NT2/D1 (cell line): ENCODE measurements at regions not wholly inside any gene's neighbourhood (a gene's known extent, or its start where the extent isn't known, plus 50 kb on each side); places are given as distances from the start of the nearest gene placed in this dataset.

Experiments
- DNase-seq: peaks from one replicate; pipeline ENCODE4 v3.0.0-alpha.2; 2011; ENCODE audit warnings: low read depth, low spot score
- H3K27me3 ChIP-seq: 2 replicates; pipeline ENCODE4 v1.6.0; 2011; ENCODE audit warnings: mild to moderate bottlenecking; ENCODE audit not compliant: insufficient read length, insufficient read depth
- H3K36me3 ChIP-seq: 2 replicates; pipeline ENCODE4 v1.6.1; 2011; ENCODE audit warnings: mild to moderate bottlenecking, low read length, mixed read lengths; ENCODE audit not compliant: insufficient read depth, insufficient read length
- H3K4me1 ChIP-seq: 2 replicates; pipeline ENCODE4 v1.5.1; 2011; ENCODE audit not compliant: insufficient read depth, insufficient read length
- H3K4me3 ChIP-seq: 2 replicates; pipeline ENCODE4 v1.5.1; 2011; ENCODE audit warnings: low read depth; ENCODE audit not compliant: insufficient read length
- H3K9ac ChIP-seq: 2 replicates; pipeline ENCODE4 v1.6.0; 2011; ENCODE audit warnings: low read depth; ENCODE audit not compliant: insufficient read length
- H3K9me3 ChIP-seq: 2 replicates; pipeline ENCODE4 v1.5.1; 2011; ENCODE audit warnings: mild to moderate bottlenecking, low read length; ENCODE audit not compliant: insufficient read depth
- SUZ12 ChIP-seq: IDR thresholded peaks from 2 replicates; pipeline ENCODE4 v1.6.1; 2011; ENCODE audit not compliant: insufficient read length, insufficient read depth; ENCODE audit errors: extremely low read depth
- YY1 ChIP-seq: IDR thresholded peaks from 2 replicates; pipeline ENCODE4 v1.6.1; 2011; ENCODE audit not compliant: insufficient read length, insufficient read depth
- ZNF274 ChIP-seq: IDR thresholded peaks from 2 replicates; pipeline ENCODE4 v1.6.1; 2011; ENCODE audit warnings: mild to moderate bottlenecking, low read depth, low read length

DNA sequence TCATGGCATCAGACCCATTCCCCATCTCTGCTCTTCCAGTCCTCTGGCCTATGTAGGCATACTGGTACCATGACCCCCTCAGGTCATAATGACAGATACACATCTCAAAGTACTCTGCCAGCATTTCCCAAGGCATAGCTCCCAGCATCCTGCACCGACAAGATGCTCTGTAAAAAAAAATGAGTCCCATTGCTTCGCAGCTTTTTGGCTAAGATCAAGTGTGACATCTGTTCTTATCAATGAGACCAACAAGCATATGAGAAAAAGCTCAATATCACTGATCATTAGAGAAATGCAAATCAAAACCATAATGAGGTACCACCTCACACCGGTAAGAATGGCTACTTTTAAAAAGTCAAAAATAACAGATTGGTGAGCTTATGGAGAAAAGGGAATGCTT, 463.9 kb upstream of the PROK2 start:
- DNase-seq, result no peak
- Histone ChIP-seq H3K9me3 (peaks cover 8% of the 10 kb centered on the region; the same call in 1 of the 2 replicates), H3K36me3 (no peaks in the 10 kb centered on the region), H3K27me3 (no peaks in the 10 kb centered on the region), H3K4me3 (no peak overlapping the region), H3K9ac (no peak overlapping the region), H3K4me1 (peaks cover 1% of the 10 kb centered on the region)
- TF ChIP-seq ZNF274 (no peak), SUZ12 (no peak), YY1 (no peak)

- DNase-seq, result no peak
- Histone ChIP-seq H3K4me1 (peaks cover 6% of the 10 kb centered on the region), H3K36me3 (no peaks in the 10 kb centered on the region), H3K4me3 (no peak overlapping the region), H3K9ac (no peak overlapping the region), H3K9me3 (peaks cover 8% of the 10 kb centered on the region; the same call in 1 of the 2 replicates), H3K27me3 (no peaks in the 10 kb centered on the region)
- no peak for TF ChIP-seq YY1
- TF ChIP-seq ZNF274, result no peak
- no peak for TF ChIP-seq SUZ12
These were observed 463.4 kb upstream of the PROK2 start for GRCh38 chr3:72248389-72248761.

GRCh38 chr3:72247645-72248388, 462.9 kb upstream of the PROK2 start:
- DNase-seq, result no peak
- H3K4me3 ChIP-seq, result no peak overlapping the region
- H3K36me3 ChIP-seq, result no peaks in the 10 kb centered on the region
- H3K9ac ChIP-seq, result no peak overlapping the region
- no peaks in the 10 kb centered on the region for H3K27me3 ChIP-seq
- H3K9me3 ChIP-seq, result peaks cover 8% of the 10 kb centered on the region; the same call in 1 of the 2 replicates
- TF ChIP-seq YY1, result no peak
- no peak for TF ChIP-seq ZNF274
- TF ChIP-seq SUZ12, result no peak
- H3K4me1 ChIP-seq, result peaks cover 8% of the 10 kb centered on the region

DNA sequence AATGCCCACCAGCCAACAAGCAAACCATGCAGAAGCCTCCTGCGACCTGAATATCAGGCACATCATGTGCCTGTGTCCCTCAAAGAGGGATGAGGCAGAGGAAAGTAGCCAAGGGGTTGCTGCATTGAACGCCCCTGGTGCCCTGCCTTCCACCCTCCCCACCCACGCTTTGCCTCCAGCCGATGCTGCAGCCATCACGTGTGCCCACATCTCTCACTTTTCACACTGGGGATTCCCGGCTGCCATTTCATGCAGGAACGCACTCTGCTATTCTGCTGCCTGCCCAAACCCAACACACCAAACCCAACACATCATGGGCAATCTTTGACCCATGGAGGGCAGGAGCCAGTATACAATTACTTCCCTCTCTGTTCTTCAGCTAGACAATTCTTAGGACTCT, 462.2 kb upstream of the PROK2 start:
- no peak overlapping the region for H3K4me3 ChIP-seq
- H3K9me3 ChIP-seq, result 0 out of 2 replicates have a peak, but pooled peaks cover 3% of the 10 kb centered on the region
- no peak for TF ChIP-seq YY1
- TF ChIP-seq SUZ12, result no peak
- TF ChIP-seq ZNF274, result no peak
- H3K36me3 ChIP-seq, result no peaks in the 10 kb centered on the region
- H3K4me1 ChIP-seq, result peaks cover 8% of the 10 kb centered on the region
- no peak overlapping the region for H3K9ac ChIP-seq
- H3K27me3 ChIP-seq, result no peaks in the 10 kb centered on the region
- no peak for DNase-seq

- Histone ChIP-seq H3K4me1 (peaks cover 8% of the 10 kb centered on the region), H3K36me3 (no peaks in the 10 kb centered on the region), H3K9ac (no peak overlapping the region), H3K4me3 (no peak overlapping the region), H3K9me3 (no peaks in the 10 kb centered on the region), H3K27me3 (no peaks in the 10 kb centered on the region)
- no peak for TF ChIP-seq YY1
- TF ChIP-seq ZNF274, result no peak
- TF ChIP-seq SUZ12, result no peak
- no peak for DNase-seq
These were observed 461.7 kb upstream of the PROK2 start for GRCh38 chr3:72246685-72247084.

DNA sequence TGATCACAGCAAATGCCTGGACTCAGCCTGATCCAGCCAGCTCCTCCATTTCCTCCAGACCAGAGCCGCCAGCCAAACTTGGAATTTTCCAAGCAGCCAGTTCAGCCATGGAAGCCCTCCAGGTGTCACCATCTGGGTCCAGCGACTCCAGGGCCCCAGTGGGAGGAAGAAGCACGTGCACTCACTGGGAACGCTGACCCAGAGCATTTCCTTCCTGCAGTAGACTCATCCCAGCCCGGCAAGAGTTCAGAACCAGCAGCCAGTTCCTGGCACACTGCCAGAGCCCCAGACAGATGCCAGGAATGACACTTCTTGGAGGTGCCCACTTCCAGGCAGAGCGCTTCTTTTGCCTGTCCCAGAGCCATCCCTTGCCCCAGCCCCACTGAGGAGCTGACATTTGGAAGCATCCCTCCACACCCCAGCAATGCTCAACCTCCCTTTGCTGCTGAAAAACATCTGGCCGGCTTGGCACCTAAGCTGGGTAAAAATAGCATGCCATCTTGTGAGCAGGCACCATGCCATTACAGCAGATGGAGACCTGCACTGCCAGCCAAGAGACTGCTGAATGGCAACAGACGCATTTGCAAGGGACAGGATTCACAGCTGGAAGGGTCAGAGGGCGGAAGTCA, 460.3 kb upstream of the PROK2 start:
- no peaks in the 10 kb centered on the region for H3K27me3 ChIP-seq
- H3K9me3 ChIP-seq, result no peaks in the 10 kb centered on the region
- H3K9ac ChIP-seq, result no peak overlapping the region
- peaks cover 8% of the 10 kb centered on the region for H3K4me1 ChIP-seq
- no peak for DNase-seq
- TF ChIP-seq ZNF274 (no peak), SUZ12 (no peak), YY1 (no peak)
- no peak overlapping the region for H3K4me3 ChIP-seq
- no peaks in the 10 kb centered on the region for H3K36me3 ChIP-seq

- no peak overlapping the region for H3K4me3 ChIP-seq
- H3K4me1 ChIP-seq, result peaks cover 8% of the 10 kb centered on the region
- no peak for DNase-seq
- H3K36me3 ChIP-seq, result no peaks in the 10 kb centered on the region
- TF ChIP-seq SUZ12, result no peak
- TF ChIP-seq YY1, result no peak
- no peak for TF ChIP-seq ZNF274
- H3K27me3 ChIP-seq, result no peaks in the 10 kb centered on the region
- H3K9ac ChIP-seq, result no peak overlapping the region
- H3K9me3 ChIP-seq, result no peaks in the 10 kb centered on the region
These were observed 459.4 kb upstream of the PROK2 start for GRCh38 chr3:72244396-72244795.
